Coronary artery (tissue), 2 donors: ENCODE measurements at regions not wholly inside any gene's neighbourhood (a gene's known extent, or its start where the extent isn't known, plus 50 kb on each side); places are given as distances from the start of the nearest gene placed in this dataset.
"Not testable (repeated sequence)": the region's sequence is repeated elsewhere in the genome, so short reads cannot be mapped to it uniquely, and the experiment has no call there.

Source experiments
- DNase-seq: peaks from one replicate; pipeline ENCODE4 v3.0.0-alpha.2; 2017; ENCODE audit warnings: low spot score
- H3K27ac ChIP-seq, 2 donors: fragments of 200-600 bp; sonication (generic); one replicate each; pipeline ENCODE4 v1.5.1; 2016 to 2019
- H3K4me3 ChIP-seq: fragments of 200-600 bp; sonication (generic); 2 replicates; pipeline ENCODE4 v1.5.1; 2016; ENCODE audit warnings: mild to moderate bottlenecking, moderate library complexity
- TF ChIP-seq, protein P1 (sequence below): fragments of 200-600 bp; sonication (generic); IDR thresholded peaks from one replicate; pipeline ENCODE4 v1.5.1; 2019; ENCODE audit warnings: antibody characterized with exemption

GRCh38 chrX:42832764-42833549 is 55.0 kb upstream of the PPP1R2C start:
- TF ChIP-seq, protein P1, sequence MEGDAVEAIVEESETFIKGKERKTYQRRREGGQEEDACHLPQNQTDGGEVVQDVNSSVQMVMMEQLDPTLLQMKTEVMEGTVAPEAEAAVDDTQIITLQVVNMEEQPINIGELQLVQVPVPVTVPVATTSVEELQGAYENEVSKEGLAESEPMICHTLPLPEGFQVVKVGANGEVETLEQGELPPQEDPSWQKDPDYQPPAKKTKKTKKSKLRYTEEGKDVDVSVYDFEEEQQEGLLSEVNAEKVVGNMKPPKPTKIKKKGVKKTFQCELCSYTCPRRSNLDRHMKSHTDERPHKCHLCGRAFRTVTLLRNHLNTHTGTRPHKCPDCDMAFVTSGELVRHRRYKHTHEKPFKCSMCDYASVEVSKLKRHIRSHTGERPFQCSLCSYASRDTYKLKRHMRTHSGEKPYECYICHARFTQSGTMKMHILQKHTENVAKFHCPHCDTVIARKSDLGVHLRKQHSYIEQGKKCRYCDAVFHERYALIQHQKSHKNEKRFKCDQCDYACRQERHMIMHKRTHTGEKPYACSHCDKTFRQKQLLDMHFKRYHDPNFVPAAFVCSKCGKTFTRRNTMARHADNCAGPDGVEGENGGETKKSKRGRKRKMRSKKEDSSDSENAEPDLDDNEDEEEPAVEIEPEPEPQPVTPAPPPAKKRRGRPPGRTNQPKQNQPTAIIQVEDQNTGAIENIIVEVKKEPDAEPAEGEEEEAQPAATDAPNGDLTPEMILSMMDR: no peak
- H3K27ac ChIP-seq: no peak overlapping the region
- DNase-seq: no peak
- no peak overlapping the region for H3K4me3 ChIP-seq

DNA sequence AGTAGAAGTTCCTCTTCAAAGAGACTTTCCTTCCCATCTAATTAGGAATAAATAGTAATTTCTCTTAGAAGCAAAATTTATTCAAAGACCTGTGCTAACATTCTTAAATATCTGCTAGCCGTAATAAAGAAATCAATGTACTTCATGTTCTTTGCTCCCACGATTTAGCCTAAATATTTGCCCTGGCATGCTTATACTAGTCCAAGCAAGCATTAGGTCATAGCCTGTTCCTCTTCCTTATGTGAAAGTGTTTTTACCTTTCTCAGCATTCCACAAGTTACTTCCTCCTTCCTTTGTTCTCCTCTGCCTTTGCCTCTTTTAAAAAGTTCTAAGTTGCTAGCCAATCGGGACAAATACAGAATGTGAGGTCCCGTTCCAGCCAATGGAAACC is 55.6 kb upstream of the PPP1R2C start:
- not testable (repeated sequence) for H3K4me3 ChIP-seq, DNase-seq, H3K27ac ChIP-seq

DNA sequence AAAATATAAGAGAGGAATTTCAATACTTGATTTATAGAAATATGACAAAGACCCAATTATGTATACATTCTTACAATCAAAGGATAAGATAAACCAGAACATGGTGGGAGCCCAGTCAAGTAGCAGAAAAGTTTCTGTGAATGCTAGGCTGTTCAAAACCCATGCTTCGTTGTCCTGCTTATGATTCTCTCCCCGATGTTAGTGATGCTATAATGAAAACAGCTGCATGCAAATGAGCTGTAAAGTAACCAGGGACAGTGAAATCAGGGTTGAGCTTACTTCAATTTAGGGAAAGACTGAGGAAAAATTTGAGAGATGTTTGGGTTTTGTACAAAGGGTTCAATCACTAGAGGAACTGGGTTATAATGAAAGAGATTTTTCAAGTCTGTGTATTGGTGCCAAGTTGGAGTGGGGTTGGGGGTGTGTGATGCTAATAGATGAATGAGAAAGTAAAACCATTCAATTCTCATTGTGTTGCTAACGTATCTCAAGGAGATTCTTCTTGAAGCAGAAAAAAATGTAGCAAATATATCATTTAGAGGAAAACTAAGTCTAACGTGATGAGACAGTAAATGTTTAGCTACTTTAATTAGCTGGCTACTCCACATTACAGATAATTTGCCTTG is 59.3 kb upstream of the PPP1R2C start:
- Histone ChIP-seq H3K4me3 (no peak overlapping the region), H3K27ac (no peak overlapping the region)
- TF ChIP-seq, protein P1: no peak
- no peak for DNase-seq

- TF ChIP-seq, protein P1: no peak
- H3K27ac ChIP-seq: no peak overlapping the region
- H3K4me3 ChIP-seq: no peak overlapping the region
- no peak for DNase-seq
These were observed 59.8 kb upstream of the PPP1R2C start for GRCh38 chrX:42837747-42838146.

- DNase-seq: no peak
- H3K4me3 ChIP-seq: no peak overlapping the region
- H3K27ac ChIP-seq: no peak overlapping the region
- TF ChIP-seq, protein P1: no peak
These were observed 61.7 kb upstream of the PPP1R2C start for GRCh38 chrX:42839632-42840031.

DNA sequence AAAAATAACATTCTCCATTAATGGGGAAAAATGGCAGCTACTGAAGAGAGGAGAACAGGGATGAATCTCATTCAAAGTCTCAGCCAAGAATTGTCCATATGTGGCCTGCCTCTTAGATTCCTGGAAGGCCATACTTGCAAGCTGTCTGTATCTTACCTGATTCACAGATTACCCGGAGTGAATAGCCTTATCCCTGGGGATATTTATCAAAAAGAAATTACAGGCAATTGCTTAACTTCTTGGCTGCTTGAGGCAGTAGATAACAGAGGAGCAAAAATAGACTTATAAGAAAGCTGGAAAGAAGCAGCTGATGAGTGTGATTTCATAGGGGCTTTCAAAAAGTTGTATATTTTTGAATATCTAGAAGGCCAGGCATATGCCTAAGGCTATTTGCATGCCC is 68.8 kb upstream of the PPP1R2C start:
- H3K27ac ChIP-seq: no peak overlapping the region
- no peak for DNase-seq
- TF ChIP-seq, protein P1: no peak
- H3K4me3 ChIP-seq: no peak overlapping the region

DNA sequence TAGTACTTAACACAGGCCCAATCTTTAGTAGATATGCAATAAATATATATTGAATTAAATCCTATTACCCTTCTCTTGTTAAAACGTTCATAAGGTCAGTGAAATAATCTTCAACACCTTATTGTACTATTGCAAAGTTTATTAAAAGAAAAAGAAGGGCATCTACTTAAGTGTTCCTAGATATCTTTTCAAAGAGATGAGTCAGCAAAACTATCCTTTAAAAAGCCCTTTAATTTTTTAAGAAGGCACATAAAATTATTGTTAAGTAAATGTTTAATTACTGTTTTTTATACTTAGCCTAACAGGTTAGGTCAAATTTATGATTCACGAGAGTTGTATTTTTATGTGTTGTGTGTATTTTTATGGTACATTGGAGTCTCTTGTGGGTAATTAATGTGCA is 77.3 kb upstream of the PPP1R2C start:
- Histone ChIP-seq H3K27ac (no peak overlapping the region), H3K4me3 (no peak overlapping the region)
- DNase-seq: no peak
- TF ChIP-seq, protein P1: no peak
